ENCODE measurements at regions not wholly inside any gene's neighbourhood (a gene's known extent, or its start where the extent isn't known, plus 50 kb on each side); places are given as distances from the start of the nearest gene placed in this dataset.

- no peak overlapping the region for H3K4me3 ChIP-seq (replicated peaks; ENCODE audit: low read depth, low read length)
- no peak for TF ChIP-seq CTCF (IDR thresholded peaks at IDR 0.05; ENCODE audit: low read depth, low read length, missing control alignments)
- no peak for DNase-seq (ENCODE audit: extremely low read depth, low read depth)
Observed at GRCh38 chr10:27392606-27393005, 111.5 kb upstream of the RAB18 start.

- H3K4me3 ChIP-seq (replicated peaks; ENCODE audit: low read depth, low read length), result no peak overlapping the region
- no peak for TF ChIP-seq CTCF (IDR thresholded peaks at IDR 0.05; ENCODE audit: low read depth, low read length, missing control alignments)
- no peak for DNase-seq (ENCODE audit: extremely low read depth, low read depth)
Observed at GRCh38 chr10:27391916-27392315, 112.2 kb upstream of the RAB18 start.

DNA sequence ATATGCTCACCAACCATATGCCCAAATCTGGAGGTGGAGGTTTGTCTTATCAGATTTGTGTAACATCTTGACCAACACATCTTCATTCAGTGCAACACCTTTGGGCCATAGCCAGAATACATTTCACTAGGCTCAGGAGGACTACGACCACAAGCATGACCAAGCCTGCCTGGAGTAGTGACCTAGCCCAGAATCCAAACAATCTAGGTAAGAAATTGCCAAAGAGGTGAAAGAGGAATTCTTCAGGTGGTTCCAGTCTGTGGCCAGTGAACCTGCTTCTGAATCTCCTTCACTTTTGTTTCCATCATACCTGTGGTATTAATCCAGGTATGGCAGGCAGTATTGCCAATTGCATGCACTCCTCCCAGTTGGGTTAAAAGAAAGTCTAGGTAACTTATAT lies 112.8 kb upstream of the RAB18 start:
- DNase-seq (ENCODE audit: extremely low read depth, low read depth), result no peak
- no peak for TF ChIP-seq CTCF (IDR thresholded peaks at IDR 0.05; ENCODE audit: low read depth, low read length, missing control alignments)
- H3K4me3 ChIP-seq (replicated peaks; ENCODE audit: low read depth, low read length), result no peak overlapping the region

GRCh38 chr10:27390681-27391080 lies 113.4 kb upstream of the RAB18 start:
- no peak for DNase-seq (ENCODE audit: extremely low read depth, low read depth)

DNA sequence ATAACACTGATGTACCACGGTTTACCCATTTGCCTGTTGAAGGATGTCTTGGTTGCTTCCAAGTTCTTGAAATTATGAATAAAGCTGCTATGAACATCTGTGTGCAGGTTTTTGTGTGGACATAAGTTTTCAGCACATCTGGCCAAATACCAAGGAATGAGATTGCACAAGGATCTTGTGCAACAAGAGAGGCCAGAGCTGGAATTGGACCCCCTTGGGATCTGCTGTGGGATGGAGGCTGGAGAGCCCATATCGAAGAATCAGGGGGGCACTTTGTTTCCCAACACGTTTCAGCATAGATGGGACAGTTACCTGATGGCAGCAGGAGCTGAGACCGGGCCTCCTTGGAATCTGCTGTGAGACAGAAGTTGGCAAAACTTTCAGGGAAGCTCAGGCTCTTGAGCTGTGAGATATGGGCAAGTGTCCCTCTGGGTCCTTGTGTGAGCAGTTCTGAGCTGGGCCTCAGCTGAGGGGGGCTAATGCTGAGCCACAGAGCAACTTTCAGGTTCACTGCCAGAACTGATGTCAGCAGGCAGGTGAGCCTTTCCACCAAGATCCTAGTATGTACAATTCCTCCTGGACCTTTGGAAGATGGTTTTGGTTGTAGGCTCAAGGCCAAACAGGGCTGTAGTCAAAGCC lies 115.2 kb upstream of the RAB18 start:
- no peak for DNase-seq (ENCODE audit: extremely low read depth, low read depth)
- no peak overlapping the region for H3K4me3 ChIP-seq (replicated peaks; ENCODE audit: low read depth, low read length)
- no peak for TF ChIP-seq CTCF (IDR thresholded peaks at IDR 0.05; ENCODE audit: low read depth, low read length, missing control alignments)

More at GRCh38 chr10:27390681-27391080, 113.4 kb upstream of the RAB18 start:
- no peak for TF ChIP-seq CTCF (IDR thresholded peaks at IDR 0.05; ENCODE audit: low read depth, low read length, missing control alignments)
- H3K4me3 ChIP-seq (replicated peaks; ENCODE audit: low read depth, low read length), result no peak overlapping the region

GRCh38 chr10:27383595-27384542 lies 120.2 kb upstream of the RAB18 start:
- no peak overlapping the region for H3K4me3 ChIP-seq (replicated peaks; ENCODE audit: low read depth, low read length)
- TF ChIP-seq CTCF (IDR thresholded peaks at IDR 0.05; ENCODE audit: low read depth, low read length, missing control alignments), result no peak
- DNase-seq (ENCODE audit: extremely low read depth, low read depth), result no peak

Data from HFF-Myc (cell line).